NCI-H510A treated with DMSO at 0.1 percent for 48 hours (cell line): ENCODE measurements at regions not wholly inside any gene's neighbourhood (a gene's known extent, or its start where the extent isn't known, plus 50 kb on each side); places are given as distances from the start of the nearest gene placed in this dataset.

Experiments
- DNase-seq: peaks from one replicate; lab custom pipeline; 2025; lab: John Stamatoyannopoulos, UW

DNA sequence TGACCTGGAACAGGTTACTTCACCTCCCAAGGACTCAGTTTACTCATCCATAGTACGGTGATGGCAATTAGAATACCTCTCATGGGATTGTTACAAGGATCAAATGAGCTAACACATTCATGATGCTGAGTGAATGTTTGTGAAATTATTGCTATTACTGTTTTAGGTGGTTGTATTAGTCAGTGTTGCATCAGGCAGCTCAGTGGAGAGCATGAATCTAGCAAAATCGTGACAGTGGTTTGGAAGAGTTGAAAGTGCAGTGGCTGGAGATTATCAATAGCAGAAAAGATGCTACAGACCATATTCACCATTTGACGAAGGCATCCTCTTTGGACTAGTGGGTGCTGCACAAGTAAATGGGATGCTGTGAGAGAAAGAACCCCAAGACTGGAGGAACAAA lies 50.4 kb upstream of the CTNNBL1 start:
- DNase-seq: no peak

DNA sequence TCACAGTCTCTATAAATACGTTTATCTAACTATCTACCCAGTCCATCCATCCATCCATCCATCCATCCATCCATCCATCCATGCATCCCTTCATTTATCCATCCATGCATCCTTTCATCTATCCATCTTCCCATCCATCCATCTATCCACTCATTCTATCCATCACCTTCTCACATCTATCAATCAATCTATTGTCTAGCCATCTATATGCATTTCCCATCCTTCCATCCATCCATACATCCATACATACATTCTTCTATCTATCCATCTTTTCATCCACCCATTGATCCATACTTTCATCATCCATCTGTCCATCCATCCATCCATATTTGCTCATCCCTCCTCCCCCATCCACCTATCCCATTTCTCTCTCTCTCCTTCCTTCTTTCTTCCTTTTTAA lies 51.6 kb upstream of the CTNNBL1 start:
- no peak for DNase-seq

DNA sequence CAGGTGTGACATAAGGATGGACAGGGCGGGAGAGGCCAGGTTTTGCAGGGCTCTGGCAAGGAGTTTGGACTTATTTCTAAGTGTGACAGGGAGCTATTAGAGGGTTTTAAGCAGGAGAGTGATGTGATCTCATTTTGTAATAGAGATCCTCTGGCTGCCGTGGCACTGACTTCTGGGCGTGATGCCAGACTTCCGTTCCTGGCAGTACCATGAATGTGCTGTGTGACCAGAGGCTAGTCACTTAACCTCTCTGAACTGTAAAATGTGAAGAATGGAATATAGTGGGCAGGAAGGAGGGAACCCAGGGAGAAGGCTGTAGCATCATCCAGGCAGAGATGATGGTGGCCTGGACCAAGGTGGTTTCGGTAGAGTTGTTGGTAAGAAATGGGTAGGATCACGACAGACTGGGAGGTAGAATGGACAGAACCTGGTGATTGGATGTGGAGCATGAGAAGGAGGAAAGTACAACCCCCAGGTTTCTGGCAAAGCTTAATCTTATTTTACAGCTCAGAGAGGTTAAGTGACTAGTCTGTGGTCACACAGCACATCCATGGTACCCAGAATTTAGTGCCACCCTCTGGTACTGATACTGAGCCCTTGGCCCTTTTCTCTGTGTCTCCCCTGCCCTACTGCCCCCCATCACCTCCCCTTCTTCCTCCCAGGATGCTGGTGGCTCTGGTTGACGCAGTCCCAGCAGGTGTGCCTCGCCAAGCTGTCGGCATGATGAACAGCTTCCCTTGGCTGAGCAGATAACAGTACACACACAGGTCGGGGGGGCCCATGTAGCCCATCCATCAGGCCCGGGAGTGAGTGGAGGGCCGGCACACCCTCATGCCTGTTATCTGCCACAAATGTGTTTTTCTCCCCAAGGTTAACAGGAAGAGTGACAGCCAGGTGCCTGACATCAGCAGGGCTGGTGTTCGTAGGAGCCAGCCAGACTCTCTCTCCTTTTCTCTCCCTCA lies 52.9 kb upstream of the CTNNBL1 start:
- no peak for DNase-seq

- DNase-seq: no peak
These were observed 55.3 kb upstream of the CTNNBL1 start for GRCh38 chr20:37638527-37638926.

DNA sequence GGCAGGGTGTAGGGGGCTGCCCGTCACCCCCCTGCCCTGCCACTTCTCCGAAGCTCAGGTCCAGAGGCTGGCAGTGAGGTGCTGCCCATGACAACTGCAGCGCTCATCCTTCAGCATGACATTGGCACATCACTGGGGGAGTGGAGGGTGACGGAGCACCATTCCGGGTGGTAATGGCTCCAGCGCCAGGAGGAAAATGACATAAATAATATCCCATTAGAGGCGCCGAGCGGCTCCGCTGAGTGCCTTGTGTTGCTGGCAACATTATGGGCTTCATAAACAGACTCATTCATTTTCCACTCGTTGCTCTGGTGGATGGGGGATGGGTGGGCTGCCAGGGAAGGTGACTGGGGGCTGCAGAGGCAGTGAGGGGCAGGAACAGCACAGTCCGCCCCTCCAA lies 56.9 kb upstream of the CTNNBL1 start:
- DNase-seq: no peak

GRCh38 chr20:37636212-37636975 lies 57.4 kb upstream of the CTNNBL1 start:
- no peak for DNase-seq

DNA sequence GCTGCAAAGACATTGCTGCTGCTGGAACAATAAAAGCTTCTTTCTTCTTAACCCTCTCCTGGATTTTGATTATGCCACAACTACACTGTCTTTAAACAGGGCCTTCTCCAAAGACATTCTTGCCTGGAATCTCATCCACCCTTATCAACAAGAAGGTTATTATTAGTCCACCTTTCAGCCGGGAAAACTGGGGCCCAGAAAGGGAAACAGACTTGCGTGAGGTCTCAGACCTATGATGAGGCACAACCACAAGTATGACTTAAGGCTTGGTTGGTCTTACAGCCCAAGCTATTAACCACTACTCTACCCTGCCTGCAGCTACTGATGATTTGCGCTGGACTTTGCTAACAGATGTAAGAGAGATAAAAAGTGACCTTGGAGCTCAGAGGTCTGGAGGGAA lies 62.8 kb upstream of the CTNNBL1 start:
- no peak for DNase-seq

DNA sequence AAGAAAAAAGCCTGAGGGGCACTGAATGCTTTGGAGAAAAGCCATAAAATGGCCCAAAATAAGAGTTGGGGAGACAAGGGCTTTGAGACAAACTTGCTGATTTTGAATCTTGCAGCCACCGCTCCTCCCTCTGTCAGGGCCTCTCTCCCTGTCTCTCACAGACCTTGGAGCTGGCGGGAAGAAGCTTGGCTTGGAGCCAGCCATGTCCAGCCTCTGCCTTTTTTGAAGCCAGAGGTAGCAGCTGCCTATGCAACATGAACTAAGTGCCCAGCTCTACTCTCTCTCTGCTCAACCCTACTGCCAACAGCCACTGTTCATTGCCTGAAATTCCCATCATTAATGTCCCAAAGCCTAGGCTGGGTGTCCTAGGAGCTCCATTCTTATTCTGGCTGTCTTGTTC lies 63.7 kb upstream of the CTNNBL1 start:
- peak; percentile 70 for DNase-seq

DNA sequence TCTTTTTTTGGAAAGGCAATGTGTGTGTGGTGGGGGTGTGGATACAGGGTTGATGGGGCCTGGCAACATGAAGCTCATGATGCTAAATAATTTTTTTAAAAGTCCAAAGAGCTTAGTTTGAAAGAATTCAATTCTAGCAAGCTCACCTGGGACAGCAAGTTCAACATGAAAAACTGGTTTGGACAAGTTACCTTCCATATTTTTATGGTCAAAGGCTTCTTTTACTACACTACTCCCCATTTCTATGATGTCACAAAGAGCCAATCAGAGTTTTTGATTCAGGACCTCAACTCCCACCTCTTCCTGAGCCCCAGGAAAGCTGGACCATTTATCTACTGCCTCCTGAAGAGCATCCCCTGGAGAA lies 66.1 kb upstream of the CTNNBL1 start:
- DNase-seq: no peak

DNA sequence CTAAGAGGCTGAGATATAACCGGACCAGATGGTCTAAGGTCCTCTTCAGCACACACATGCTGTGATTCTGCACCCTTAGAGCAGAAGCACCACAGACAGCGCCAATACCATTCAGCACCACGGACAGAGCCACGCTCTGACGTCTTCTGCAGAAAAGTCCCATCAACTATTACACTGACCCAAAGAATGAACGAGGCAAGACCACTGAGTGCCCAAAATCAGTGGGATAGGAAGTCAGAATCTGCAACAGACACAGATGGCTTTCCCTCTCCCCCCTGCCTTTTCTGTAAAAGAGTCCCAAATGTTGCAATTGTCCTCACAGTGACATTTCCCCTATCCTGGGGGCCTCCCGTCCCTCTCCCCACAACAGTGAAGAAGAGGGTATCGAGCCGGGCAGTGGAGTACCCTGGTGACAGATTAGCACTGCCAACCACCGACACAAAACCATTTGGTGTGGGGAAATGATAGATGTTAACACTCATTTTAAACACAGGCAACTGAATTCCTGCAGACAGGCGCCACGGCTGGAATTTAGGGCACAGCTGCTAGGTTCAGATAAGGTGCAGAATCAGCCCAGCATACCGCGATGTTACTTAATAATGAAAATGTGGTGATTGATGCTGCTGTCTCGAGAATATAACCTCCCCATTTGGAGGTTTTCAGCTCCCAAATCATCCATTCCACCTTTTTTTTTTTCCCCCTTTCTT lies 66.6 kb upstream of the CTNNBL1 start:
- no peak for DNase-seq

DNA sequence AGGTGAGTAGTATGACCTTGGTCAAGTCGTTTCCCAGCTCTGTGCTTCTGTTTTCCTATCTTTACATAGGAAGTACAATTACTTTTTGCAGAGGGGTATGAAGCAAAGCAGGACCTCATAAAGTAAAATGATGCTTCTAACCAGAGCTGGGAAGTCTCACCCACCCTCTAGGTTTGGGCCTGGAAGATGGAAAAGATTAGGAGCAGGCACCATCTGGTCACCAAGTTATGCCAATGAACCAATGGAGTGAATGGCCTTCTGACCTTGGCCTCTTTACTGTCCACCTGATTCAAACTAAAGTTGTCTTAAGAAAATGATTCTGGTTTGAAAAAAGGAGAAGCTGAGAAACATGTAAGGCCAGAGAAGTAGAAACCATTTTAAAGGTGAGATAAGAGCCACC lies 68.9 kb upstream of the CTNNBL1 start:
- no peak for DNase-seq

- no peak for DNase-seq
These were observed 71.1 kb upstream of the CTNNBL1 start for GRCh38 chr20:37622728-37623127.

- no peak for DNase-seq
These were observed 74.3 kb upstream of the CTNNBL1 start for GRCh38 chr20:37619496-37619895.

DNA sequence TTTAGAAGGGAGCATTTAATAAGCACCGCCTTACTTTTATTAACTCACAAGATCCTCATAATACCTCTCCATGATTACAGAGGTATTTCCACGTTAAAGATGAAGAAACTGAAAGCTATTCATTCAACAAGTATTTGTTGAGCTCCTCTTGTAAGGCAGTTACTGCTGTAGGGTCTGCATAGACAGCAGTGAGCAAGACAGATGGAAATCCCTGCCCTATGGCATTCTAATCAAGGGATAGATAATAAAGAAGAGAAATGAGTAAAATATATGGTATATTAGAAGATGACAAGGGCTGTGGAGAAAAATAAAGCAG lies 77.8 kb upstream of the CTNNBL1 start:
- no peak for DNase-seq

- DNase-seq: no peak
These were observed 78.3 kb upstream of the CTNNBL1 start for GRCh38 chr20:37615340-37616109.

DNA sequence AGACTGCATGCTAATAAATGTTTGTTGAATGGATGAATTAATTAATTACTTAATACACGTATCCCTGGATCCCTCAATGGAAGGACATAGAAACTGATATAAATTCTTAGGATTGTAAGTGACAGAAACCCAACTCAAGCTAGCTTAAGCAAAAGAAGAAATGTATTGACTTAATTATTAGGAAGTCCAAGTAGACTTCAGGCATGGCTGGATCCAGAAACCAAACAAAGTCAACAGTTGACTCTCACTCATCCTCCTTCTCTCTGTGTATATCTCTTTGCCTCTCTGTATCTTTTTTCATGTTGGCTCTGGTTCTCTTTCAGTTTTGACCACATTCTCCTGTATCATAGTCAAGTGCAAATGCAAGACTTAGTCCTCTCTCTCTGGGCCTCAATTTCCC lies 82.0 kb upstream of the CTNNBL1 start:
- DNase-seq: no peak

DNA sequence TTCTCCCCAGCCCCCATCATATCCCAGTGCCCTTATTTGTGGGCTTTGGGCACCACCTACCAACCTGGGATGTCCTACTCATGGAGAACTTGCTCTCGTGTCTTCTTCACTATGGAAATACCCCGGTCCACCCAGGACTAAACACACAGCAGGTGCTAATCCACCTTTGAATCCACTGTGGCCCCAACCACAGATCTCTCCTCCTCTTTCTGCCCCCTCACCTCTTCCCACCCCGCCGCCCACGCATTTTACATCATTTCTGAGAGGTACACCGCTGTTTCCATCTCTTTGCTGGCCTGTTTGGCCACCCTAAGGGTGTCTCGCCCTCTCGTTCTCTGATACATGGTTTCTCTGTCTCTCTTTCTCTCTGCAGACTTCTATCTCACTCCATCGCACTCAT lies 82.5 kb upstream of the CTNNBL1 start:
- no peak for DNase-seq

DNA sequence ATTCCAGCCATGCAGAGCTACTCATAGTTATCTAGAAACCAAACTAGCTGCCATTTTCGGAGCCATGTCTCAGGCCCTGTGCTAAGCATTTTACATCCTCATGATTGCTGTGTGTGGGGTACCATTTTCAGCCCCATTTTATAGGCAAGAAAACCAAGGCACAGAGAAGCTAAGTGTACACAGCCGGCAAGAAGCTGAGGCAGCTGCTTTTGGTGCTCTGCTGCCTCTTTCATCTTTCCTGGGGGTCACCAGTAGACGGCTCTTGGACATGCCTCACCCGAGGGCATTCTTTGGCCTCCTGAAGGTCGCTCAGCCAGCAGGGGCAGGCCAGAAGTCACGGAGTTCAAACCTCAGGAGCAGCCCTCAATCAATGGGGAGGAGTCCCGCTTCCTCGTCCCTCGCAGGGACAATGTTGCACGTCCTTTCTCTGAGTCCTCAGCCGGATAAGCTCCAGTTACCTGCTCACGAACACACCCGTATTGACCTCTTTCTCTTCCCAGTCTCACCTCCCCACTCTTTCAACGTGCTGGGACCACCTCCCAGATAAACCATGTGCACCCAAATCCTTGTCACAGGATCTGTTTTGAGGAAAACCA lies 82.6 kb upstream of the BLCAP start:
- no peak for DNase-seq

DNA sequence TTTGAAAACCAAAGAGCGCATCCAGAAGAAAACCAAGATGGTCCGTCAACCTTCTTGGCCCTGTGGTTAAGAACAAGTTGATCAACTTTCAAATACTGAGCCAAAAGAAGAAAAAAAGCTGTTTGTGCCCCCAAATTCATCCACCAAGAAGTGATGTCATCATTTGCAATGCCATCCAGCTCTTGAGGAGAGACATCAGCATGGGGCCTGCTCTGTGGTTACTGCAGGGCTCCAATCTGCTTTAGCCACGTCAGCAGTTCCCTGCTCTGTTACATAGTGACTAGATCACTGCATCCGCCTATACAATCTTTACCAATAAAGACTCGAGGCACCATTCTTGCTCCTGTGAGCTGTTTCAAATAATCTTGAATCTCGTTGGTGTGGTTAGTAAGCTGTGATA lies 75.0 kb upstream of the BLCAP start:
- DNase-seq: no peak

GRCh38 chr20:37600486-37600885 lies 72.8 kb upstream of the BLCAP start:
- DNase-seq: no peak

DNA sequence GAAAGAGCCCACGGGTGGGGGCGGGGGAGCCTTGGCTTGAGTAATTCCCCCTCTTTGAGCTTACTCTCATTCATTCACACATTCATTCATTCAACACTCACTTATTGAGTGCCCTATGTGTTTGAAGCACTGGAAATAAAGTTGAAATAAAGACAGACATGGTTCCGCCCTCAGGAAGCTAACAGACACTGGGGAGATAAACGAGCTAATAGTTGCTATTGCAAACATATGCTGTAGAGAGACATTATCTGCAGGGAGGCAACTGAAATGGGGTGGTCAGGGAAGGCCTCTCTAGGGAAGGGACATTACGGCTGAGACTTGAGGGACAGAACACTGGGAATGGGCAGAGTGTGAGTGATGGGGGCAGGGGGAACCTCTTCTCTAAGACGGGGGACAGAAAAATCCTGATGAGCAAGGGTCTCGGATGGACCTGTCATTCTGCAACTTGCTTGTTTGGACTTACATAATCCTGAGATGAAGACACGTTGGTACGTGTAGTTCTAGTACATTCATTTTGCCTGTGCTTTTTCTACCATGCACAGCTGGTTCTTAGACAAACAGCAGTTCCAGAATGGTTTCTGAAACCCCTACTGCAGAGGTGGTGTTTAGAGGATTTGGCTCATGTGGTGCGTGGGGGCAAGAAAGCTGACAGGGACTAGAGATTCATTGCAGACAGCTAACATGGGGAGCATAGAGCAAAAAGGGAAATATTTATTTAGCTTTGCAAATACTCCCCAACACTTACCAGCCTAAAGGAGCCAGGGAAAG lies 71.1 kb upstream of the BLCAP start:
- no peak for DNase-seq
